ENCODE measurements at regions not wholly inside any gene's neighbourhood (a gene's known extent, or its start where the extent isn't known, plus 50 kb on each side); places are given as distances from the start of the nearest gene placed in this dataset.

DNA sequence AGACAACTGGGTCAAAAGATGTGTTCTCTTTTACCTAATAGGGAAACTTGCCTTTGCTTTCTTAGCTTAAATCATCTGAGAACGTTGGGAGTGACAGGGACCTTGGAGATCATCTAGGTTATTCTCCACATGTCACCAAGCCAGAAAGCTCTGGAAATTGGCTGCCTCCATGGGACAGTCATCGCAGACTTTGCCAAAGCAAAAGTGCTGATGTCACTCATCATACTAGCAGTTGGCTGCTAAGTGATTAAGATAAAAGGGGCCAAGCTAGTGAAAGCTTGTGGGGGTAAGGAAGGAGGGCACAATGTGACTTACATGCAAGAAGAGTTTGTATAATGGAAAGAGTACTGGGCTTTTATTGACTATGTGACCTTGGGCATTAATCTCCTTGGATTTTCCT lies 198.0 kb upstream of the PFN2 start:
- no peak for DNase-seq (ENCODE audit: low read depth in 2 of 2)

- DNase-seq (ENCODE audit: low read depth in 2 of 2), result no peak
These were observed 194.8 kb upstream of the PFN2 start for GRCh38 chr3:150165396-150166094.

GRCh38 chr3:150161011-150161410 lies 190.3 kb upstream of the PFN2 start:
- peak in 1 of 2 experiments; percentile 32 for DNase-seq (ENCODE audit: low read depth in 2 of 2)

DNA sequence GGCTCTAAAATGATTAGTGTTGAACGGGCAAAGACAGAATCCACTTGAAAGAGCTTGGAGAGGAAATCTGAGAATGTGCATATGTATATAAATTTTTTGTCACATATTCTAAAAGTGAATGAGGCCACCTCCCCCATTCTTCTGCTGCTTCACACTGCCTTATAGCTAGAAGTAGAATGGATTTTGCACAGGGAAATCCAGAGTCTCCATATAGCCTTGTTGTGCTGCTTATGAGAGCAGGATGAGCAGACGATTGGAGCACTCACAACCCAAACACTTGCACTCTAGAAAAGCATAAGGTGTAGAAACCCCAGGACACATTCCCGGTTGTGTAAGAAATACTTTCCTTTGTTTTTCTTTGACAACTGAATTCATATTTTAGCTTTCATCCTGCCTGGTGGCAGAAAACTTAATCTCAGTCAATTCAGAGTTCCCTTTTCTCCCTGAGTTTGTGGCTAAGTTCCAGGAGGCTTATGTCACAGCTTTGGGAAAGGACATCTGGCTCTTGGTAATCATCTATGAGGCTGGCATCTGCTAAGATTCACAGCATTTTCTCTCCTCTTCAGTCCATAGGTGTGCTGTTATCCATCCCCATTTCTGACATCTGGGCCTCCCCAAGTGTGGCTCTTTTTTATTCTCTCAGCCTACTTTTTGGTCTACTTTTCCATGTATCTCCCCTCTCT lies 188.4 kb upstream of the PFN2 start:
- no peak for DNase-seq (ENCODE audit: low read depth in 2 of 2)

- DNase-seq (ENCODE audit: low read depth in 2 of 2), result no peak
These were observed 181.9 kb upstream of the PFN2 start for GRCh38 chr3:150152567-150152966.

DNA sequence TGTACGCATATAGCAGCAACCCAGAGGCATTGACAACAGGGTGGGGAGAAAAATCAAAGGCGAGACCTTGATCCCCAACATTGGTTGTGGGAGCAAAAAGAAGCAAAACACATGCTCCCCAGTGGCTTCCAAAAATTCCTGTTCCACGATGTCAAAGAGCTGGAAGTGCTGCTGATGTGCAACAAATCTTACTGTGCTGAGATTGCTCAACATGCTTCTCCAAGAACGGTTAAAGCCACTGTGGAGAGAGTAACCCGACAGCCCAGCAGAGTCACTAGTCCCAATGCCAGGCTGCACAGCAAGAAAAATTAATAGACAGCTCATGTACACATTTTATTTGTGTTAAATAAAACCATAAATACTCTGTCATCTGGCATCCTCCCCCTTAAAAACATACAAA lies 179.9 kb upstream of the PFN2 start:
- DNase-seq (ENCODE audit: low read depth in 2 of 2), result no peak

- DNase-seq (ENCODE audit: low read depth in 2 of 2), result peak; percentile 62 to 66
These were observed 179.0 kb upstream of the PFN2 start for GRCh38 chr3:150149651-150150051.

GRCh38 chr3:150148227-150148626 lies 177.5 kb upstream of the PFN2 start:
- no peak for DNase-seq (ENCODE audit: low read depth in 2 of 2)

DNA sequence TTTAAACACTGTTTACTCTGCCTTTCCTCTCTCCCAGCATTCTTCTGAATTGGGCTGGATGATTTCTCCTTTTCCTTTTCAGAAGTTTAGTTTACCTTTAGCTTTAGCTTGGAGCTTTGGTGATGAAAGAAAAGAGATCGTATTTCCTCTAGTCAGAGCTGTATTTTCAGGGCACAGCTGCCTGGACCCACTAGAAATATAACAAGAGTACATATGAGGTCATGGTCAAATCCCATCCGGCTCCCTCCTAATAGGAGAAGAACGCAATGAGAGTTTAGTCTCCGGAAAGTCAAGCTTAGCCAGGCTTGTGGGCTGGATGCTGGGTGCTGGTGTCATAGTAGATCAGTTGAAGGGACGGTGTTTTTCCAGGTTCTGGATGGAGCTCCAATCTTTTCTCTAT lies 177.1 kb upstream of the PFN2 start:
- no peak for DNase-seq (ENCODE audit: low read depth in 2 of 2)

- DNase-seq (ENCODE audit: low read depth in 2 of 2), result peak in 1 of 2 experiments; percentile 69
These were observed 176.5 kb upstream of the PFN2 start for GRCh38 chr3:150146991-150147761.

DNA sequence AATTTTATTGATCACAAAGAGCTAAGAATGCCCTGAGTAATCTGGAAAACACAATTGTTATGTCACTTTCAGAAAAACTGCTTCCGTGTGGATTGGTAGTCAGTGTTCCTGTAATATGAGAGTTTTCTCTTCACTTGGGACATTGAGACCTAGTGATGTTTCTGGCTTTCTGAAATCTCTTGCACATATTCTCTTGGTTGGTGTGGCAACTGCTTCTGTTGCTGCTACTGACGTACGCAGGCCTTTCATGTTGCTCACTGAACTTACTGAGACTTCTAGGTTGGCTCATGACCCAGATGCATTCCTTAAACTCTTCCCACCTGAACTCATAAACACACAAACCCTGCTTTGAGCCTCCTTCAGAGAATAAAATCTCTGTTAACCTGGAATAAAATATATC lies 175.0 kb upstream of the PFN2 start:
- DNase-seq (ENCODE audit: low read depth in 2 of 2), result no peak

- no peak for DNase-seq (ENCODE audit: low read depth in 2 of 2)
These were observed 173.6 kb upstream of the PFN2 start for GRCh38 chr3:150144191-150144708.

- no peak for DNase-seq (ENCODE audit: low read depth in 2 of 2)
These were observed 172.2 kb upstream of the PFN2 start for GRCh38 chr3:150142936-150143335.

GRCh38 chr3:150141790-150142326 lies 171.2 kb upstream of the PFN2 start:
- no peak for DNase-seq (ENCODE audit: low read depth in 2 of 2)

- DNase-seq (ENCODE audit: low read depth in 2 of 2), result no peak
These were observed 170.1 kb upstream of the PFN2 start for GRCh38 chr3:150140614-150141321.

GRCh38 chr3:150138824-150139223 lies 168.1 kb upstream of the PFN2 start:
- DNase-seq (ENCODE audit: low read depth in 2 of 2), result no peak

DNA sequence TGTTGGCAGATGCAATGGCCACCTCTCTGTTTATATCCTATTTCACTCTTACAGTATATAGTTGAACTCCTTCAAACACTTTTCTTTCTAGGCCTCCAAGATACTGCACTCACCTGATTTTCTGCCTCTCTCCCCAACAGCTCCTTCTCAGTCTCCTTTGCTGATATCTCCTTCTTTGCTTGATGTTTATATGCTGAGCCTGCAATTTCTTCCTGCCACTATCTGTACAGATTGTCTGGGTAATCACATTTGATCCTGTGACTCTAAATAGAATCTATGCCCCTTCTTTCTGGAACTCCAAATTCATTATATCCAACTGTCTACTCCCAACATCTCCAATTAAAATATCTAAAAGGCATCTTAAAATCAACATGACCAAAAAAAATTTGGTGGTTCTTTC lies 165.5 kb upstream of the PFN2 start:
- DNase-seq (ENCODE audit: low read depth in 2 of 2), result no peak

- DNase-seq (ENCODE audit: low read depth in 2 of 2), result no peak
These were observed 164.6 kb upstream of the PFN2 start for GRCh38 chr3:150135287-150135721.

GRCh38 chr3:150133293-150133692 lies 162.6 kb upstream of the PFN2 start:
- no peak for DNase-seq (ENCODE audit: low read depth in 2 of 2)

DNA sequence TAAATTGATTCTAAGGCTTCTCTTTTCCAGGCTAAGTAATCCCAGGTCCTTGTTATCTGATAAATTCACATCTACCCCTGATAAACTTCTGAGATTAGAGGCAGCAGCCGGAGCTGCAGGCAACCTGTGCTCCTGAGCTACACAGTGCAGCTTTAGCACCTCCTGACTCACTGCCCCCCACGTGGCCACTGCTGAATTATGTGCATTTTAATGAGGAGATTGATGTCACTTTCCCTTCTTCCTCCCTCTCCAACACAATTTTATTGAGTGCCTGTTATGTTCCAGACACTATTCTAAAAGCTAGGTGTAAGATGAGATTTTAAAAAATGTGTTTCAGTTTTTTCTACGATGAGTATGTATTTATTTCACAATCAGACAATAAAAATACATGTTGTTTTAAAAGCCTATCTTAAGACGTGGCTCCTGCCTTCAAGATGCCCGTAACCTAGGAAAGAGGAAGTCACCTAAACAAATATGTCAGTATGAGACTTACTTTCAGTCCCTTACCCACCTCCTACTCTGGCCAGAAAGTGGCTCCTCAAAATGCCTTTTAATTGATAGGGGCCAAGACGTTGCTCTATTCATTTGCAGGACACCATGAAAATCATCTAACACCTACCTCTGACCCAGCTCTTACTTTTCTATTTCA lies 161.5 kb upstream of the PFN2 start:
- DNase-seq (ENCODE audit: low read depth in 2 of 2), result no peak

DNA sequence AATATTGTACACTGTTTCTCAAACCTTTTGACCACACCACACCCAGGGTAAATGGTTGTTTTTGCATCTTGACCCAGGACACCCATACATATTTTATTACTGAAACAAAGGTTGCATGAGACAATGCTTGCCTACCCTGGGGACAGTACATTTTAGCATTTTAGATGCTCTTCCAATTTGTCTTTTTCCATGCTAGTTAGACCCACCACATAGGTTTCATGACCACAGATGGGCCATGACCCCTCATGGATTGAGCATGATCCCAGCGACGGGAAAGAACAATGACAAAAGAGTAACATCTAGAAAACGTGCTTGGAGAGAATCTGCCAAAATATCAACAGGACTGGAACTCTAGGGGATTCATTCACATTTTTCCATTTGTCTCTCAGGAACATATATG lies 161.0 kb upstream of the PFN2 start:
- DNase-seq (ENCODE audit: low read depth in 2 of 2), result no peak

Measured in fibroblast of skin of left quadriceps (primary cell).